ENCODE measurements at regions not wholly inside any gene's neighbourhood (a gene's known extent, or its start where the extent isn't known, plus 50 kb on each side); places are given as distances from the start of the nearest gene placed in this dataset.
A peak's percentile ranks its signal among the peaks of the same experiment; 100 is the strongest.

DNA sequence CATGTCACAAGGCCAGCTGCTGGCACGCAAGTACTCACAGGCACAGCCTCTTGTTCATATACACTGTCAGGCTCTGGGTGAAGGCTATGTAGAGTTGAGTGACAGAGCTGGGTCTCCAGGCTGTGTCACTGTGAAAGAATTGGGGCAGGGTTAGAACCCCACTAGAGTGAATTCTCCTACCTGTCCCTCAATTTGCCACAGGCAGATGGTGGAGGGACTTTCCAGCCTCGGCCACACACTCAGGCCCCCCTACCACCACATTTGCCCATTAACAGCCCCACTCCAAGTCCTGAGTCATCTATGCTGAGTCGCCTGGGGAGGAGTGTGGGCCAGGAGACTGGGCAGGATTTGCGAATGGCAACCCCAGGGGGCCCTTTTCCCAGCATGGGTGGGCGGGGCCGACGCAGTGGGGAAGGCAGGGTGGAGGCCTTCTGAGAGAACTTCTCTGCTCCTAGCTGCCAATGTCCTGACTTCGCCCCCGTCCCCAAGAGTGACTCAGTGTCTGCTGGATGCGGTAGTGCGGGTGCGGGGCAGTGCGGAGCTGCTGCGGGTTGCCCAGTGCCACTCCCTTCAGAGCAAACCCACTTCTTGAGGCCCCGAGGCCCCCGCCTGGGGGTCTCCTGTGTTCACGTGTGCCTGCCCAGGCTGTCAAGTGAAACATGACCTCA is 50.3 kb upstream of the PSD2 start:
- peak; percentile 39 for DNase-seq (ENCODE audit: low read depth)
- no peak overlapping the region for H3K4me3 ChIP-seq (ENCODE audit: low read length)
- no peak for TF ChIP-seq CTCF (IDR thresholded peaks at IDR 0.05; ENCODE audit: insufficient read depth, low read depth, low read length, missing control alignments)

DNA sequence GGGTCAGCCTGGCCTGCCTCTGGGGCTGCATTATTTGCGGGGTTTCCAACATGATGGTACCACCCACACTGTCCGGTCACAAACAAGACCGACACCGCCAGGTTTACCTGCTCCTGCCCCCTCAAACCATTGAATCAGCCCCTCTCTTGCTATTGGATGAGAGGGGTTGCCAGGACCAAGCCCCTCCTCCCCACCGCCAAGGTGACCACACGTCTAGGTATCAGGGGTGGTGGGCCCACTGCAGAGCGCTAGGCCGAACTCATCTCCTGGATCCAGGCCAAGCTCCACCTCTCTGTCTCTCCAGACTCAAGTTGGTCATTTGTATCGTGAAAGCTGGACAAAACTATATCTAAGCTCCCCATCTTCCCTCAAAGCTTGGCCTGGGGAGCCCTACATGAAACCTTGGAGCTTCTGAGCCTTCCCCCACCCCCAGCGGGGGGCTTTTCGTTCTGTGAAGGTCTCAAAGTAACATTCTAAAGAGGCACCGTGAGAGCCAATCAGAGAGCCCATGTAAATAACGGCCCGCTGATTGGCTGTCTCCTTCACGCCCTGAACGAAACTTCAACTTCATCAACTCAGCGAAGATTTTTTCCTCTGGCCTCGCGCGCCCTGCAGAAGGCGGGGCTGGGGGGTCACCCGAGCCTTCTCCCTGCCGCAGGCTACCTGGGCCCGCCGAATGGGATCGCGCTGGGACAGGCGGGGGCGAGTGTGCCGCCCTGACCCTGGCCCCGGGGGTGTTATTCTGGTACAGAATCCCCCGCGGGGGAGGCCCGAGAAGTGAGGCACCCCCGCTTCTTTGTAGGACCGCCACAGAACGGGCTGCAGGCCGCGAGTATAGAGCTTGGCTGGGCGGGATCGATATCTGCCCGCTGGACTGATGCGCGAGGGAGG is 49.6 kb upstream of the PSD2 start:
- peak overlapping the region; percentile 19 for H3K4me3 ChIP-seq (ENCODE audit: low read length)
- TF ChIP-seq CTCF (IDR thresholded peaks at IDR 0.05; ENCODE audit: insufficient read depth, low read depth, low read length, missing control alignments), result no peak
- DNase-seq (ENCODE audit: low read depth), result peak; percentile 71

All from epithelial cell of esophagus (primary cell).